T-helper 1 cell (primary cell): ENCODE measurements at regions not wholly inside any gene's neighbourhood (a gene's known extent, or its start where the extent isn't known, plus 50 kb on each side); places are given as distances from the start of the nearest gene placed in this dataset.

Source experiments
- DNase-seq, 5 donors: peaks; one replicate each; pipeline ENCODE4 v3.0.0-alpha.2; 2012 to 2020

GRCh38 chr12:87323369-87323768 lies 705.8 kb downstream of the C12orf50 start:
- no peak for DNase-seq

- DNase-seq, result no peak
Observed at GRCh38 chr12:87320724-87321123, 708.5 kb downstream of the C12orf50 start.

DNA sequence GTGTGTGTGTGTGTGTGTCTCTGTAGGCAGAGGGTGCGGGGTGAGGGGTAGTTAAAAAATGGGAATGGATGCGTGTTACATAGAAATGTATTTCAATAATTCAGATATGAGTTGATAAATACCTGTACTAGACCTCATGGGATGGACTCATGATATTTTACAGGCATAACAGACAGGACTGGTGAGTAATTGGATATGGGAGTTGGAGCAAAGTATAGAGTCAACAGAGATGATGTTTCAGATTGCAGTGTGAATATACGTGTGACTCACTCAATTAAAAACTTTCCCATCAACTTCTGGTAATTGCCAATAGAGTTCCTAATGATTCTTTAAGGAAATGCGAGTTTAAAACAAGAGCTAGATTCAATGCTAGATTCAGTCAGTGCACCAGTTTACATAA lies 711.9 kb downstream of the C12orf50 start:
- no peak for DNase-seq

GRCh38 chr12:87311206-87311605 lies 718.0 kb downstream of the C12orf50 start:
- no peak for DNase-seq

DNA sequence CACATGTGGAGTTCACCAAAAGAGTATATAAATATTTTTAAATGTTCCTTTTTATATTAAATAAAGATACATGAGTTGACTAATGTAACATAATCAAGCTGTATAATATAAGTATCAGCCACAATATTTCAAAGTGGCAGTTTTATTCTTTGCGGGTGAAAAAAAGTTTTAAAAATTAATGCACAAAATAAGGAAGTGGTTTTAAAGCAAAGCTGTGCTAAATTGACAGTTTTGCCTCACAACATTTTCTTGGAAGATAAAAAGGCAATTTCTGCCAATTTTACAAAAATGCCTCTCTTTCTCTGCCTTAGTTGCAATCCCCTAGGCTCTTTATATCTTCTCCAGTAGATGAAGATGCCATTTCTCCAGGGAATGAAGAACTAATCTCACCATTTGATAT lies 719.1 kb downstream of the C12orf50 start:
- DNase-seq, result no peak

GRCh38 chr12:87305481-87305880 lies 723.7 kb downstream of the C12orf50 start:
- DNase-seq, result no peak

DNA sequence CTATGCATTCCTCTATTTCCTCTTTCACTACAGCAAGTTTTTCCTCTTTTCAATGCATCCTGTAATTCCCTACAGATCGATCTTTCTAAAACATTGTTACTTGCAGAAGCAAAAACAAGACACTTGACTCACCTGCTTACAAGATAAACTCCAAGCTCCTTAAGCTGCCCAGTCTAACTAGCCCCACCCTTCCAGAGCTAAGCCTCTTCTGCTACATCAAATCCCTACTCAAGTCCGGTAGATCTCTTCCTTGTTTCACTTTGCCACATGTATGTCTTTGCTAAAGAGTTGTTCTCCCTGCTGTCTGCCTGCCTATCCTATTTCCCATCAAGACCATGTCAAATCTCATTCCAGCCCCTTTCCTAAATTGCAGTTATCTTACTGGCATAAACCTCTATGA lies 724.8 kb downstream of the C12orf50 start:
- DNase-seq, result no peak

GRCh38 chr12:87303396-87304012 lies 725.7 kb downstream of the C12orf50 start:
- no peak for DNase-seq

- no peak for DNase-seq
Observed at GRCh38 chr12:87302126-87302745, 727.0 kb downstream of the C12orf50 start.

DNA sequence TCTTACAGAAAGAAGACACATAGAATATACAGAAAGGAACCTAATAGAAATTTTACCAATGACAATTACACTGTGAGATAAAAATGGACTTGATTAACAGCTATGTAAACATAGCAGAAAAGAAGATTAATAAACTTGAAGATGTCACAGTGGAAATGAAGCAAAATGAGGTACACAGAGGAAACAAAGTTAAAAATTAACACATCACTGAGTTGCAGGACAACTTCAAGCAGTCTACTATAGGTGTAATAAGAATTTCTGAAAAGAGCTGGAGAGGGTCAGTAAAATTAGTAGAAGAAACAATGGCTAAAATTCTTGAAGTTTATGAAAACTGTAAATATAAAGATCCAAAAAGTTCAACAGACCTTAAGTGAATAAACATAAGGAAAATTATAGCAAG lies 738.7 kb downstream of the C12orf50 start:
- no peak for DNase-seq

DNA sequence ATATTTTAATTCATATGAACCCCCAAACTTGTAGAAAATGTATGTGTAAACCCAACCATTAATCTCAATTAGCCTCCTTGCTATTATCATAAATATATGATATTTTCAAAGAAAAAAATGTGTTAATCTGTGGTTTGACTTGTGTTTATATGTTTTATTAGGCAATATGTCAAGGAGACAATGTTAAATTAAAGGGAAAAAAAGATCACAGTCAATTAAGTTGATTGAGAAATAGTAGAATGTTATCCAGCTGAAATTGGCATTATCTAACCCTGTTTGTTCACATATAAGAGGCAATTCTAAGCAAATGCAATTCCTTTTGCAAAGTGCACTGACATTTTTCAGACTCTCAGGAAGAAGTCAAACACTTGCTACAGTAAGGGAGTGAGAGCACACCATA lies 745.3 kb downstream of the C12orf50 start:
- no peak for DNase-seq

DNA sequence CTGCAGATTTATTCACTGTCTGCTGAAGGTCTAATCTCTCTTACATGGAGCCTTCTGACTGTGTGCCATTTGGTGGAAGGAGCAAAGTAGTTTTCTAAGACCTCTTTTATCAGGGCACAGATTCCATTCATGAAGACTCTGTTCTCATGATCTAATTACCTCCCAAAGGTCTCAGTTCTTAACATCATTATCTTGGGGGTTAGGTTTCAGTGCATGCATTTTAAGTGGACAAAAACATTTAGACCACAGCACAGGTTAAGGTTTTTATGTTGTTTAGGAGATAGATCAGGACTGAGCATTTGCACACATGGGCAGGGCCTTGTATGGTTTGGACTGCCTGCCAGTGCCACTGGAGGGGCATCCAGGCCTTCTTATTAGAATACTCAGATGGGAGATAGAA lies 746.1 kb downstream of the C12orf50 start:
- DNase-seq, result no peak

DNA sequence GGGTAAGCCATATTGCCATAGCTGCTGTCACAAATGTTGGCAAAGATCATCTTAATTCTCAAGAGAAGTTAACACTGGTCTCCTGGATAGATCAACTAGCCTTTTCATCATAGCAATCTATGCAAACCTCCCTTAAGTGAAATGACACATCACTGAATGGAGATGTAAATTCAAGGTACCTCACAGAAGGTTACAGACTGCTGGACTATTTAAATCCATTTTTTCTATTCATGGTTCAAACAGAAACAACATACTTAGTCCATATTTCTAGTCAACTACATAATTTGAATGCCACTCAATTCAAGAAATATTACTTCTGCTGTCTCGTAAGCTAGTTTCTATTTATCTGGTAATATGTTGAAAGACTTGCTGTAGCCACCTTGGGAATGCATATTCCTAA lies 748.3 kb downstream of the C12orf50 start:
- DNase-seq, result no peak

GRCh38 chr12:87280356-87280755 lies 748.8 kb downstream of the C12orf50 start:
- no peak for DNase-seq

DNA sequence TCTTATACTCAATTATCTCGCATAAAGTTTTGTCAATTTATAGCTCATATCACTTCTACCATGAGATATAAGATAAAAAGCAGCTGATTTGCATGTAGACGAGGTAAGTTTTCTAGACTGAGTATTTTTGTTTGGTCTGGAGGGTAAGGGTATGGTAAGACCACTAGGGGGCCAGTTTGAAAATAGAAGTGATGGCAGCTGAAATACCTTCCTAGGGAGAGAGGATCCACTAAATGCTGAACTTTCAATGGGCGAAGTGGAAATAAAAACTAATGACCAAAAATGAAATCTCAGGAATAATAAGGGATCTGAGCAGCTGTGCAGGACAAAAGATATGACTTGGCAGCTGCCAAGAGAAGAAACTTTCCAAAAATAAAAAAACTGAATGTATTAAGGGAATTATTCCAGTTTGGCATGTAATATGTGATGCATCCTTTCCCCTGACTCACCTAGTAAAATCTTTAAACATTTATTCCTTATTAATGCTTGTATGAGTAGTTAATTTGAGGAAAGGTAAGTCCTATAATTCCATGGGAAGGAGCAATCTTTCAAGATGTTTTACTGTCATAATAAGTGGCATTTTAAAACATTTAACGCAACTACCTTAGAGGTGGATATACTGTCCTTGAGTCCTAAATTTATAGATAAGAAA lies 754.5 kb downstream of the C12orf50 start:
- DNase-seq, result no peak

DNA sequence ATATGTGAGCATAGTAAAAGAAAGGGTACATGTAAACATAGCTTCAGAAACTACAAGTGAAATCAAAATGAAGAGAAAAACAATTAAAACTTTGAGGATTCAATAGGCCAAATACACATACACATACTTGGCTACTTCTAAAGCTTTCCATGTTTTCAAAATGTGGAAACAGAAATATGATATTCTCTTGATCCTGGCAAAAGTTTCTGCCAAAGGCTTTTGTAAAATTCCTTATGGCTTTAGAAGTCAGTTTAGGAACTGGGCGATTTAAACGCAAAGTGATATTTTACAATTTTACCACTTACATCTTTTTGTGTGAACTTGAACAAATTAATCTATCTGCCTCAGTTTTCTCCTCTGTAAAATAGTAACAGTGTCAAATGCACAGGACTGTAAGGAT lies 756.4 kb downstream of the C12orf50 start:
- DNase-seq, result no peak

DNA sequence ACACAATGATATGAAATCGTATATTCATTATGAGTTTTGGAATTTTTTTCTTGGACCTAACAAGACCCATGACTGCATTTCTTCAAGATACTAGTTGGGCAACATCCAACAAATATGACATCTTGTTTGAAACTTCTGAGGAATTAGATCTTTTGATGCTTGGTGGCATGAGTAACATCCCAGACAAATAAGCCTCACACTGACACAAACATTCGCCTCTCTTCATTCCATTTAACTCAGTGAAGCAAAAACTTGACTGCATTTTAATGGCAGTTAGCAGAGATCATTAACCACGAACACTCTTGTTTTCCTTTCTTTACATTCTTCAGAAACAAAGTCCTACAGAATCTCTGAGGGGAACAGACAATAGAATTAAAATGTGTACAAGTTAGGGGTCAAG lies 758.3 kb downstream of the C12orf50 start:
- no peak for DNase-seq

GRCh38 chr12:87266305-87266704 lies 762.9 kb downstream of the C12orf50 start:
- DNase-seq, result no peak

DNA sequence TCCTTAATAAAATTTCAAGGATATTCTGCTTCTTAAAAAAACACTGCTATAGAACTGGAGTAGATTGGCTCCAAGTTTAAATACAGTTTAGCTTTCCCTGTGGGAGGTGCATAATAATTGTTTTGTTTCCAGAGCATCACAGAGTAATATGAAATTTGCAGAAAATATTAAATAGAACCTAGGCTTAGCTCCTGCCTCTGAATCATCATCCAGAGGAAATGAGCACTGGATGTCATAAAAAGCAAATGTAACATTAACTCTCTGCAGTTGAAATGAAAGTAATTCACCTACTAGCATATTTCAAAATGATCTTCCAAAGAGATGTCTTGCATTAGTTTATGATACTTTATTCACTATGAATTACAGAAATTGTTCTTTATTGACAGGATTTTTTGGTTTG lies 769.8 kb downstream of the C12orf50 start:
- DNase-seq, result no peak

GRCh38 chr12:87254381-87255030 lies 774.7 kb downstream of the C12orf50 start:
- no peak for DNase-seq

DNA sequence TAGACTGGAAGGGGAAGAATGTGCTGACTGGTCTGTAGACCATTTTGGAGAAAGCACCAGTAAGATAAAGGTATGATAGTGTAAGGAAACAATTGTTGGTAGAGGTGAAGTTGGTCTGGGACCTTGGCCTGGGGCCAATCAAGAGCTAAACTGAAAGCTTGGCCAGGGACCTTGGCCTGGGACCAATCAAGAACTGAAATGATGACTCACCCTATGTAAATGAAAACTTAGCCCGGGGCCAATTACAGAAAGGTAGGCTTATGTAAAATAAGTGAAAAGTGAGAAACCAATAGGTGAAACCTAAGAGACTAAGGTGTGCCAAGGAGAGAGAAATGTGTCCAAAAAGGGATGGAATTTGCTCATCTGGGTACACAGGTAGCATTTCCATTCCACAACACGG lies 776.0 kb downstream of the C12orf50 start:
- DNase-seq, result no peak

DNA sequence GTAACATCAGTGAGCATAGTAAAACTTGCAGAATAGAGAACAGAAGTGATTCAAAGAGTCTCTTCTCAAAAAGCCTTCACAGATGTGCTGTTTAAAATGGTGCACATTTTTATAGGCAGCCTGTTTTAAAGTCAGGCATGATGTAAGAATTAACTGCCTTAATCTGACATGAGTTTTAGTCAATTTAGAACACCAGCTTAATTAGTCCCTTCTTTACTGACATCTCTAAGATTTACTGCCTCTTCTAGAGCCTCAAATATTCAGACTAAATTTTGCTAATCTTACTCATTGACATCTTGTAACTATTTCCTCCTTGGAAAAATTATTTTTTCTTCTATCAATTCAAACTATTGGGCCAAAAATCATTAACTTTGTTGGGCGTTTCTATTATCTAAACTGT lies 782.5 kb downstream of the C12orf50 start:
- DNase-seq, result no peak

DNA sequence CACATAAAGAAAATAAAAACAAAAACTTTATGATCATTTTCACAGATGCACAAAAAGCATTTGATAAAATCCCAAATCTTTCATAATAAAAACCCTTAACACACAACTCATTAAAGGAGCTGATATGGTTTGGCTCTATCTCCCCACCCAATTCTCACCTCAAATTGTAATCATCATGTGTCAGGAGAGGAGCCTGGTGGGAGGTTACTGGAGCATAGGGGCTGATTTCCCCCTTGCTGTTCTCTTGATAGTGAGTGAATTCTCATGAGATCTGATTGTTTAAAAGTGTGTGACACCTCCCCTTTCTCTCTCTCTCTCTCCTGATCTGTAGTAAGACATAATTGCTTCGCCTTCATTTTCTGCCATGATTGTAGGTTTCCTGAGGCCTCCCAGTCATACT lies 790.7 kb downstream of the C12orf50 start:
- DNase-seq, result no peak

DNA sequence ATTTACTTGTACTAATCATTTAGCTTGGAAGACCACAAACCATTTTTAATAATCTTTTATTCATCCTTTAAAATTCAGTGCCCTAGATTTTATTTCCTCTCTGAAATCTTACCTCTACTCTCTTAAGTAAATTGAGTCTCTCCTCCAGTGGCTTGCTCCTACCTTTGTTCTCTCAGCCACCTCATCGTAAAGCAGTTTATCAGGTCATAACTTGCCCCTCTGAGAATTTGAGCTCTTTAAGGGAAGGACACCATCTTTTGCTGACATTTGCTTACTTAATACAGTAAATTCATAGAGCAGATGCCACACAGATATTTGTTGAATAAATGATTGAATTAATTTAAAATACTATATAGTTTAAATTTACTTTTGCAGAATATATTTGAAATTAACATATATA lies 794.3 kb downstream of the C12orf50 start:
- no peak for DNase-seq
